ENCODE measurements at regions not wholly inside any gene's neighbourhood (a gene's known extent, or its start where the extent isn't known, plus 50 kb on each side); places are given as distances from the start of the nearest gene placed in this dataset.
"Not testable (repeated sequence)": the region's sequence is repeated elsewhere in the genome, so short reads cannot be mapped to it uniquely, and the experiment has no call there.

GRCh38 chr11:107257710-107258109 lies 199.9 kb downstream of the CWF19L2 start:
- ChIA-PET POLR2A (ENCODE audit: unreplicated experiment) (no interaction called here), CTCF (no interaction called here)
- H3K27me3 ChIP-seq (ENCODE audit: insufficient read depth, low read depth) = no peaks in the 10 kb centered on the region
- H3K4me1 ChIP-seq (replicated peaks; ENCODE audit: insufficient read depth) = no peaks in the 10 kb centered on the region
- no peak overlapping the region for H3K4me3 ChIP-seq
- no peaks in the 10 kb centered on the region for H3K79me2 ChIP-seq (ENCODE audit: low read depth)
- no peaks in the 10 kb centered on the region for H3K36me3 ChIP-seq (ENCODE audit: low read depth)
- H3K9me3 ChIP-seq (ENCODE audit: insufficient read depth, low read depth) = no peaks in the 10 kb centered on the region
- H3K9me2 ChIP-seq (ENCODE audit: insufficient read depth) = no peaks in the 10 kb centered on the region
- BruUV-seq (replicated peaks) = no TSS peak
- H3F3A ChIP-seq (ENCODE audit: insufficient read depth, low read depth) = no peaks in the 10 kb centered on the region
- no peak for DNase-seq
- H4K20me1 ChIP-seq (ENCODE audit: insufficient read depth) = no peaks in the 10 kb centered on the region
- intact Hi-C loops (cut with micrococcal nuclease; ENCODE audit: unreplicated experiment) = no loop called here
- H3K27ac ChIP-seq = no peak overlapping the region
- H3K4me2 ChIP-seq = no peak overlapping the region
- TF ChIP-seq EZH2 (IDR thresholded peaks at IDR 0.05; ENCODE audit: low read depth) (no peak), CTCF (conservative IDR thresholded peaks at IDR 0.05) (no peak)
- H2AFZ ChIP-seq = no peak overlapping the region

- H3F3A ChIP-seq (ENCODE audit: insufficient read depth, low read depth); H3K36me3 ChIP-seq (ENCODE audit: low read depth); H3K4me1 ChIP-seq (replicated peaks; ENCODE audit: insufficient read depth); H3K27me3 ChIP-seq (ENCODE audit: insufficient read depth, low read depth); H3K4me2 ChIP-seq; H3K4me3 ChIP-seq; H3K9me2 ChIP-seq (ENCODE audit: insufficient read depth); H3K27ac ChIP-seq; H4K20me1 ChIP-seq (ENCODE audit: insufficient read depth); intact Hi-C loops (cut with micrococcal nuclease; ENCODE audit: unreplicated experiment); H2AFZ ChIP-seq; H3K79me2 ChIP-seq (ENCODE audit: low read depth); H3K9me3 ChIP-seq (ENCODE audit: insufficient read depth, low read depth); CTCF ChIA-PET; DNase-seq; BruUV-seq (replicated peaks); POLR2A ChIA-PET (ENCODE audit: unreplicated experiment): not testable (repeated sequence)
Observed at GRCh38 chr11:107253661-107254060, 204.0 kb downstream of the CWF19L2 start.

GRCh38 chr11:107252429-107253161 lies 205.0 kb downstream of the CWF19L2 start:
- TF ChIP-seq CTCF (conservative IDR thresholded peaks at IDR 0.05) (no peak), EZH2 (IDR thresholded peaks at IDR 0.05; ENCODE audit: low read depth) (no peak)
- no TSS peak for BruUV-seq (replicated peaks)
- H3K4me1 ChIP-seq (replicated peaks; ENCODE audit: insufficient read depth) = no peaks in the 10 kb centered on the region
- no peaks in the 10 kb centered on the region for H3K9me2 ChIP-seq (ENCODE audit: insufficient read depth)
- H3K79me2 ChIP-seq (ENCODE audit: low read depth) = no peaks in the 10 kb centered on the region
- H3K27me3 ChIP-seq (ENCODE audit: insufficient read depth, low read depth) = no peaks in the 10 kb centered on the region
- DNase-seq = no peak
- H2AFZ ChIP-seq = no peak overlapping the region
- H4K20me1 ChIP-seq (ENCODE audit: insufficient read depth) = no peaks in the 10 kb centered on the region
- intact Hi-C loops (cut with micrococcal nuclease; ENCODE audit: unreplicated experiment) = no loop called here
- ChIA-PET POLR2A (ENCODE audit: unreplicated experiment) (no interaction called here), CTCF (no interaction called here)
- no peak overlapping the region for H3K27ac ChIP-seq
- H3F3A ChIP-seq (ENCODE audit: insufficient read depth, low read depth) = no peaks in the 10 kb centered on the region
- H3K9me3 ChIP-seq (ENCODE audit: insufficient read depth, low read depth) = no peaks in the 10 kb centered on the region
- H3K4me2 ChIP-seq = no peak overlapping the region
- H3K36me3 ChIP-seq (ENCODE audit: low read depth) = no peaks in the 10 kb centered on the region
- no peak overlapping the region for H3K4me3 ChIP-seq

GRCh38 chr11:107251298-107251697 lies 206.3 kb downstream of the CWF19L2 start:
- Histone ChIP-seq H3K36me3 (ENCODE audit: low read depth) (no peaks in the 10 kb centered on the region), H3K79me2 (ENCODE audit: low read depth) (no peaks in the 10 kb centered on the region), H3K9me3 (ENCODE audit: insufficient read depth, low read depth) (no peaks in the 10 kb centered on the region), H3K4me2 (no peak overlapping the region), H3K9me2 (ENCODE audit: insufficient read depth) (no peaks in the 10 kb centered on the region), H3K27me3 (ENCODE audit: insufficient read depth, low read depth) (no peaks in the 10 kb centered on the region), H3F3A (ENCODE audit: insufficient read depth, low read depth) (no peaks in the 10 kb centered on the region), H3K27ac (no peak overlapping the region), H3K4me3 (no peak overlapping the region), H3K4me1 (replicated peaks; ENCODE audit: insufficient read depth) (no peaks in the 10 kb centered on the region), H4K20me1 (ENCODE audit: insufficient read depth) (no peaks in the 10 kb centered on the region), H2AFZ (no peak overlapping the region)
- BruUV-seq (replicated peaks) = no TSS peak
- POLR2A ChIA-PET (ENCODE audit: unreplicated experiment) = no interaction called here
- TF ChIP-seq CTCF (conservative IDR thresholded peaks at IDR 0.05) (no peak), EZH2 (IDR thresholded peaks at IDR 0.05; ENCODE audit: low read depth) (no peak)
- DNase-seq = no peak
- CTCF ChIA-PET = no interaction called here
- intact Hi-C loops (cut with micrococcal nuclease; ENCODE audit: unreplicated experiment) = no loop called here
